ENCODE measurements at regions not wholly inside any gene's neighbourhood (a gene's known extent, or its start where the extent isn't known, plus 50 kb on each side); places are given as distances from the start of the nearest gene placed in this dataset.

- DNase-seq (ENCODE audit: low read depth), result no peak
Measured at GRCh38 chr10:31606841-31607240, 287.8 kb downstream of the ZEB1 start.

GRCh38 chr10:31605861-31606525, 287.0 kb downstream of the ZEB1 start:
- no peak for DNase-seq (ENCODE audit: low read depth)

GRCh38 chr10:31605426-31605825, 286.4 kb downstream of the ZEB1 start:
- DNase-seq (ENCODE audit: low read depth), result no peak

- no peak for DNase-seq (ENCODE audit: low read depth)
Measured at GRCh38 chr10:31604646-31605170, 285.7 kb downstream of the ZEB1 start.

- peak; percentile 85 for DNase-seq (ENCODE audit: low read depth)
Measured at GRCh38 chr10:31604096-31604495, 285.1 kb downstream of the ZEB1 start.

- peak; percentile 93 for DNase-seq (ENCODE audit: low read depth)
Measured at GRCh38 chr10:31603235-31604087, 284.4 kb downstream of the ZEB1 start.

- peak; percentile 82 for DNase-seq (ENCODE audit: low read depth)
Measured at GRCh38 chr10:31602541-31603234, 283.7 kb downstream of the ZEB1 start.

GRCh38 chr10:31601136-31601535, 282.1 kb downstream of the ZEB1 start:
- no peak for DNase-seq (ENCODE audit: low read depth)

- DNase-seq (ENCODE audit: low read depth), result no peak
Measured at GRCh38 chr10:31599626-31600504, 280.8 kb downstream of the ZEB1 start.

- DNase-seq (ENCODE audit: low read depth), result no peak
Measured at GRCh38 chr10:31596765-31597164, 277.7 kb downstream of the ZEB1 start.

- no peak for DNase-seq (ENCODE audit: low read depth)
Measured at GRCh38 chr10:31595992-31596391, 277.0 kb downstream of the ZEB1 start.

GRCh38 chr10:31594347-31594873, 275.4 kb downstream of the ZEB1 start:
- no peak for DNase-seq (ENCODE audit: low read depth)

- no peak for DNase-seq (ENCODE audit: low read depth)
Measured at GRCh38 chr10:31593124-31593523, 274.1 kb downstream of the ZEB1 start.

- DNase-seq (ENCODE audit: low read depth), result no peak
Measured at GRCh38 chr10:31591569-31591968, 272.6 kb downstream of the ZEB1 start.

GRCh38 chr10:31590023-31590800, 271.2 kb downstream of the ZEB1 start:
- no peak for DNase-seq (ENCODE audit: low read depth)

GRCh38 chr10:31587691-31588090, 268.7 kb downstream of the ZEB1 start:
- no peak for DNase-seq (ENCODE audit: low read depth)

- no peak for DNase-seq (ENCODE audit: low read depth)
Measured at GRCh38 chr10:31586723-31587638, 268.0 kb downstream of the ZEB1 start.

GRCh38 chr10:31584876-31585275, 265.9 kb downstream of the ZEB1 start:
- DNase-seq (ENCODE audit: low read depth), result no peak

GRCh38 chr10:31584098-31584631, 265.1 kb downstream of the ZEB1 start:
- no peak for DNase-seq (ENCODE audit: low read depth)
